Colonic mucosa (tissue), 4 donors: ENCODE measurements at regions not wholly inside any gene's neighbourhood (a gene's known extent, or its start where the extent isn't known, plus 50 kb on each side); places are given as distances from the start of the nearest gene placed in this dataset. TPM values are rescaled to one million over a fixed set of nuclear protein-coding genes. Genes with fewer than 3 reads are reported as not detected.

Experiments used
- DNase-seq: peaks from one replicate; pipeline ENCODE4 v3.0.0-alpha.2; 2020
- H3K27ac ChIP-seq: fragments of 200-600 bp; one replicate; pipeline ENCODE4 v1.8.0; 2021
- H3K27me3 ChIP-seq: fragments of 200-600 bp; one replicate; pipeline ENCODE4 v1.8.0; 2021
- H3K36me3 ChIP-seq: fragments of 200-600 bp; one replicate; pipeline ENCODE4 v1.8.0; 2021
- H3K4me1 ChIP-seq: fragments of 200-600 bp; one replicate; pipeline ENCODE4 v1.8.0; 2021; ENCODE audit warnings: mild to moderate bottlenecking
- H3K4me3 ChIP-seq: fragments of 200-600 bp; one replicate; pipeline ENCODE4 v1.8.0; 2021
- H3K9ac ChIP-seq, 2 donors: one replicate each; pipeline ENCODE4 v1.7.0; 2013; ENCODE audit warnings: control low read depth in 2 of 2, low read depth in 2 of 2, low read length in 2 of 2
- H3K9me3 ChIP-seq: fragments of 200-600 bp; one replicate; pipeline ENCODE4 v1.8.0; 2021
- intact Hi-C: fragments of 100-400 bp; cut with DNase I; formaldehyde crosslinking; loops from one replicate; pipeline ENCODE4 v1.14.1; 2022
- microRNA-seq: library from miRNA; unstranded; fragments of <30 nt; microRNA quantifications from one replicate; pipeline ENCODE4, GENCODE V29; 2019
- TF ChIP-seq, protein P1 (sequence below): fragments of 200-600 bp; IDR thresholded peaks from one replicate; pipeline ENCODE4 v1.8.0; 2022; ENCODE audit warnings: antibody characterized with exemption, mild to moderate bottlenecking
- donor health status: healthy.
- donor health status: DM: no; HTN: no; CAD: no.
- donor health status: DM: no; HTN: no; CAD: no.

DNA sequence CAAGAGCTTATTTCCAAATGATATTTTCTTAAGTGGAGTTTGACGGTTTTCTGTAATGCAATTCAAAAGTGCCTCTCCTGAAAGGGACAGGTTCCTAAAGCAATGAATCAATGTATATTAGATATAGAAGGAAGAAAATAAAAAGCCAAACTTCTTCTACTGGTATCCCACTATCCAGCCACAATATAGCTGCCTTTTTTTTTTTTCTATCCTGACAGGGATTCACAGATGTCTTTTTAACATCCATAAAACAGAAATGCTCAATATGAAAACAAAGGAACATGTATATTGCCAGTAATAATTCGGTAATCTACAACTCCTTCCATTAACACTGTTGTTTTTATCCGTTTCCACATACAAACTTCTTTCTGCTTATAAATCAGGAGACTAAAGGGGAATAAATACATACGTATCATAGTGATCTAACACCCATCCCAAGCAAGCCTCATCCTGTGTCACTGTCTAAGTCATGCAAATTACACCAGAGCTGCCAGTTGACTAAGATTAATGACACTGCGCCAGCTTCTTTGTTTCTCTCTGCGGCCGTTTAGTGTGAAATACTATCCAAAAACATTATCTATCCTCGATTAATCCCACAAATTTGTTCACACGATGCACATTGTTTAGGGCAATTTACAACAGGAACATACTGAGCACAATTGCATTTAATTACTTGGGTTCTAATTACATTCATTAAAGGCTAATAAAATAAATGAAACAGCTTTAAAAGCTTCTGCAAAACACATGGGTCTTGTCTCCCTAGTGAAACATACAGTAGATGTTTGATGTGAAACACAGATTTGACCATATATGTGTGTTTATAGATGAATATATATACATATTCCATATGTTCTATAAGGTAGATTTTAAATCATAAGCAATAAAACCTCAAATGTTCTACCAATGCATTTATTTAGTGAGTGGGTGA, 51.9 kb upstream of the CDIN1 start:
- Histone ChIP-seq H3K27me3 (no peaks in the 10 kb centered on the region), H3K4me3 (no peak overlapping the region), H3K27ac (no peak overlapping the region), H3K9ac (no peak overlapping the region), H3K4me1 (no peaks in the 10 kb centered on the region), H3K9me3 (no peaks in the 10 kb centered on the region), H3K36me3 (no peaks in the 10 kb centered on the region)
- TF ChIP-seq, protein P1, sequence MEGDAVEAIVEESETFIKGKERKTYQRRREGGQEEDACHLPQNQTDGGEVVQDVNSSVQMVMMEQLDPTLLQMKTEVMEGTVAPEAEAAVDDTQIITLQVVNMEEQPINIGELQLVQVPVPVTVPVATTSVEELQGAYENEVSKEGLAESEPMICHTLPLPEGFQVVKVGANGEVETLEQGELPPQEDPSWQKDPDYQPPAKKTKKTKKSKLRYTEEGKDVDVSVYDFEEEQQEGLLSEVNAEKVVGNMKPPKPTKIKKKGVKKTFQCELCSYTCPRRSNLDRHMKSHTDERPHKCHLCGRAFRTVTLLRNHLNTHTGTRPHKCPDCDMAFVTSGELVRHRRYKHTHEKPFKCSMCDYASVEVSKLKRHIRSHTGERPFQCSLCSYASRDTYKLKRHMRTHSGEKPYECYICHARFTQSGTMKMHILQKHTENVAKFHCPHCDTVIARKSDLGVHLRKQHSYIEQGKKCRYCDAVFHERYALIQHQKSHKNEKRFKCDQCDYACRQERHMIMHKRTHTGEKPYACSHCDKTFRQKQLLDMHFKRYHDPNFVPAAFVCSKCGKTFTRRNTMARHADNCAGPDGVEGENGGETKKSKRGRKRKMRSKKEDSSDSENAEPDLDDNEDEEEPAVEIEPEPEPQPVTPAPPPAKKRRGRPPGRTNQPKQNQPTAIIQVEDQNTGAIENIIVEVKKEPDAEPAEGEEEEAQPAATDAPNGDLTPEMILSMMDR, result no peak
- intact Hi-C loops, result no loop called here
- DNase-seq, result no peak

DNA sequence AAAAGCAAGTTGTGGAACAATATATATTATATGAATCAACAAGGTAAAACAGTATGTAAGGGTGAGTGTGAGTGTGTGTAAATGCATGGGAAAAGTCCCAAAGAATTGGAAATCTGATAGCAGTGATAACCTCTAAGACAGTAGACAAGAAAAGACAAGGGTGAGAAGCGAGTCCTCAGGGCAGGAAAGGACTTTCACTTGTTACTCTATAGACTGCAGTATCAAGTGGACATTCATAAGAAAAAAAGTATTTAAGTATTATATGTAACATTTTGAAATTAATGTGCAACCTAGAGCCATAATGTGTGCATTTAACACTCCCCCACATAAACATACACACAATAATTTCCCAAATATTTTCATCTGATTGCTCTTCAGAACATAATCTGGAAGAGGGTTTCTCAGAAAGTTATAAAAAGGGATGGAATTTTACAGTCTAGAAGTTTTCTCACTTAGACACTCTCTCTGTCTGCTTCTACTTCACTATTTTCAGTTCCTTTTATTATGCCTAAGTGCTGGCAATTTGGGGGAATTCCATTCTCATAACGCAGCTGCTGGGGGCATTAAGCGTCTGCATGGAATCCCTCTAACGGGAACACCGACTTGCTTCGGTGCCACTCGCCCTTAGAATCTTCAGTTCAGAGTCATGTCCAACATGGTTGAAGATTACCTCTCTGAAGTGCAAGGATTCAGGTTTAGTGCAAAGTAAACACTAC, 50.0 kb upstream of the CDIN1 start:
- Histone ChIP-seq H3K4me1 (no peaks in the 10 kb centered on the region), H3K4me3 (no peak overlapping the region), H3K9me3 (no peaks in the 10 kb centered on the region), H3K36me3 (no peaks in the 10 kb centered on the region), H3K9ac (no peak overlapping the region), H3K27me3 (no peaks in the 10 kb centered on the region), H3K27ac (no peak overlapping the region)
- no peak for DNase-seq
- intact Hi-C loops, result no loop called here
- TF ChIP-seq, protein P1, result no peak

Small RNA genes lying in the stretch of these regions (microRNA-seq; reads per million reads assigned to microRNA genes)
- gene MIR4510, result not detected
